Putamen (tissue), 1 donor: ENCODE measurements at regions not wholly inside any gene's neighbourhood (a gene's known extent, or its start where the extent isn't known, plus 50 kb on each side); places are given as distances from the start of the nearest gene placed in this dataset.

Source experiments
- DNase-seq: peaks from one replicate; pipeline ENCODE4 v3.0.0-alpha.2; 2016; ENCODE audit warnings: low spot score

DNA sequence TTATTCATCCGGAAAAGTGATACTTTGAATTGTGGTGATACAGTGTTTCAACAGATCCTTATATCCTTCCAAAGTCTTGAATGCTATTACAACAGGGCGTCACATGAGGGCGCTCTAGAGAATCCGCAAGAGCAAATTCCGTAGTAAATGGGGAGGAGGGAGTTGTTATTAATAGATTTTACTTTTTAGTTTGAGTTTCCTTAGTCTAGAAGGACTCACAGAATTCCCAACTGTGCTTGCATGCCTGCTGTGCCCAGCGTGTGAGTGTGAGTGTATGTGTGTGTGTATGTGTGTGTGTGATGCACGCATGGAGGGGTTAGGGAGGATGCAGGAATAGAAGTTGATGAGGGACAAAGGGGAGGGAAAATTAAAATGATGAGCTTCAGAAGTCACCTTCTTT is 375.3 kb downstream of the C12orf75 start:
- DNase-seq, result peak; percentile 57

DNA sequence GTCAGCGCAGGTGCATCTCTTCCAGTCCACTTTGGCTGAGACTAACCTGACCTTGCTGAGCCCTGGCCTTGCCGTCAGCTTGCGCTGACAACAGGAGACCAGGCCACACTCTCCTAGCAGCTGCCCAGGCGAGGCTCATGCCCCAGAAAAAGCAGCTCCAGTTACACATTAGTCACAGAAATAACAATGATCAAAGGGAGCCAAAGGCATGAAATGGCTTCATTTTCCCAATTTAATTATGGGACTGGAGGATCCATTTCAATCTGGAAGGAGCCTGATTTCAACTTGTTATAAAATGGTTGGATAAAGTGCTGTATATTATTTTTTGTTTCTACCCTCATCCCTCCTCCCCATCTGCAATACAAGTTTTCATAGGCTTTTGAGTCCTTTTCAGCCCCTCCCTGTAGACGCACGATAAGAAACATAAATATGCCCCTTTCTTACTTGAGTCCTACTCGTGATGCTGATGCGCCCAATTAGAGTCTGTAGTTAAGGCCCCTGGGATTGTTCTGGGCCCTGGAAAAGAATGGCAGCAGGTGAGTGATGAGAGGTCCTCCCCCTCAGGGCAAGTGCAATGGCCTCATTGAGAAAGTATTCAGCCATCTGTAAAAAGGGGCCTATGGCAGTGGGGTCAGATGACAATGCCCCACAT is 376.0 kb downstream of the C12orf75 start:
- no peak for DNase-seq

DNA sequence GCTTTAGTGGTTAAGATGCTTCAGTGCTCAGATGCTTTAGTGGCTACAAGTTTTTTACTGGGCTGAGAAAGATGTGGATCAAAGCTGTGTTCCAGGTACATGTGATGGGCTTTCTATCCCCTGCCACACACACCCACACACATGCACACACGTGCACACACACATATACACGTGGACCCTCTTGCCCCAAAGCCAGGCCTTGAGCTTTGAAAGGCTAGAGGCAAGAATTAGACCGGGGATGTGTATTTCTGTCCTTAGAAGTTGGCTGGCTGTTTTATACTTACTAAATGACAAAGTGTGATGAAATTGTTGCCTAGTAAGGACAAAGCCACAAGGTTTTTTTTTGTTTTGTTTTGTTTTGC is 376.5 kb downstream of the C12orf75 start:
- DNase-seq, result no peak

DNA sequence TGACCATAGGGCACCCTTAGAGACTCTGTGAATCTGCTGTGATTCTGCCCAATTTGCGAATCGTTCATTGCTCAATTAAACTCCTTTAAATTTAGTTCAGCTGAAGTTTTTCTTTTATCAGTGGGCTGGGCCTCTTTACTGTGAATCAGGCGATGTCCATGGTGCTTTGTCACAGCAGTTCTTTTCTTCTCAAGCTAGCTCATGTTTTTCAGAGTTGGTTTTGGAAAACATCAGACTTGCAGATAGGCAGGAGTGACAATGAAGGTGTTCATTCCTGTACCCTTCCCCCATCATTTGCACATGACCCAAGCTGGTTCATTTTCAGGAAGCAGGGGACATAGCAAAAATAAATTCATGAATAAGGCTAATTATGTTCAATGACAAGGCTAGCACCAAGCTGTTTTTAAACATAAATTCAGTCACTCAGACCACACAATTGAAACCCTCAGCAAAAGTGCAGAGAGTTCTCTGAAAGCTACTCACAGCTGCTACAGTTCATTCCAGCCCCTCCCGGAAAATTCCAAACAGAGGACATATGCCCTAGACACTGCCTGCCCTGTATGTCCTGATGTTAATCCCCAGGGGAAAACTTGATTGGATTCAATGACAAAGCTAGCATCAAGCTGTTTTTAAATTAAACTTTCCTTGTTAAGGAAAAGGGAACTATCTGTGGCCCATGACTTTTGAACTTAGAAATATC is 383.3 kb downstream of the C12orf75 start:
- no peak for DNase-seq

DNA sequence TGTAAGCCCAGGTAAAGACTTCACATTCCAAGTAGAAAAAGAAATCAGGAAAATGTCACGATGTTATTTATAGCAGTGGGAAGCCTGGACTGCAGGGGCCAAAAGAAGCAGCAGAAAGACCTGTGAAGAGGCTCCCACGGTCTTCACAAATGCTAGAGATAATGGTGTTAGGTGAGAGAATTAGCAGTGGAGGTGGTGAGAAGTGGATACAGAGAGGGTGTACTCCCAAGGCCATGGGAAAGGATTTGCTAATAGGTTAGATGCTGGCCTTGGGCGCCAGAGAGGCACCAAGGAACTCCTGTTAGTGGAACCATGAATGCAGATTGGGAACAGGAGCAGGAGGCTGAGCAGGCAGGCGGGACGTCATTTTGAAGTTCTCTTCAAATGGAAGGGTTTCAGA is 386.1 kb downstream of the C12orf75 start:
- DNase-seq, result no peak

DNA sequence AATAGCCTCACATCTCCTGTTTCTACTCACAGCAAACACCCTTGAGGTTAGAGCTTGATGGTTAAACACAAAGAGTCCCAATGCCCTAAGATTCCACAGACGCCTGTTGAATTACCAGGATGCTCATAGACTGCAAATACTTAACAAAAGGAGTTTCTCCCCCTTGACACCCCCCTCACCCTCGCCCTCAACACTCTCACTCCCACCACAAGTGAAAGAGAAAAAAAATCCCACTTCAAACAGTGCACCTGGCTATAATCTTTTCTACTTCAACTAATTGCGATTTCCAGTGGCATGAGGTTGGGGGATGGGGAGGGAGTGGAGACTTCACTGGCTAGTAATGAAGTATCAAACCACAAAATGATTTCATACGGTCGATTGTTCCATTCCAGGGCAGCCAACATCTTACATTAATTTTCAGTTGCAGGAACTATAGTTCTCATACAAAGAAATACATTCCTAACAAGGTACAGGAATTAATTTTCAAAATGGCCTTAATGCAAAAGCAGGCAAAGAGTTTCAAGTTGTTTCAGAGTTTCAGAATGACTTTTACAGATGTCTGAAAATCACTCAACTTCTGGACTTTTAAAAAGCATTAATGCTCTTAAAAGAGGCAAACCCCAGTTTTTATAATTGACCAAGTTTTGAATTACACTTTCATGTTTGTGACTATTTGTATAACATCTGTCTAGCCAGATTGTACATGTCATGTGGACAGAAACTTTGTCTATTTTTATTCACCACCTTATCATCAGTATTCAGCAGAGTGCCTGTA is 390.7 kb downstream of the C12orf75 start:
- no peak for DNase-seq

DNA sequence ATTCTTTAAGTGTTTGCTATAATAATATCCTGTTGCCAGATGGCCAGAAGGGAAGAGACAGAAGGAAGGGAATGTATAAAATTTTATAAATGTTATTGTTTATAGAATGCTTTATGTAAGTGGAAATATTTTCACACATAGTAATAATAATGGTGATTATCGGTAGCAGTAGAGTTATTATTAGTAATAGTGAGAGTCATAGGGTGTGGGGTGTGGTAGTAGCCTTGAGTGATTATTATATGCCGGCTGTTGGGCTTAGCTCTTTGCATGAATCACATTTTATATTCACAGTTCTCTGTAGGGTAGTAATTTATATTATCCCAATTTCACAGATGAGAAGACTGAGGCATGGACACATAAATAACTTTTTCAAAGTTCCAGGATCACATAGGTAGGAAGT is 391.4 kb downstream of the C12orf75 start:
- no peak for DNase-seq

DNA sequence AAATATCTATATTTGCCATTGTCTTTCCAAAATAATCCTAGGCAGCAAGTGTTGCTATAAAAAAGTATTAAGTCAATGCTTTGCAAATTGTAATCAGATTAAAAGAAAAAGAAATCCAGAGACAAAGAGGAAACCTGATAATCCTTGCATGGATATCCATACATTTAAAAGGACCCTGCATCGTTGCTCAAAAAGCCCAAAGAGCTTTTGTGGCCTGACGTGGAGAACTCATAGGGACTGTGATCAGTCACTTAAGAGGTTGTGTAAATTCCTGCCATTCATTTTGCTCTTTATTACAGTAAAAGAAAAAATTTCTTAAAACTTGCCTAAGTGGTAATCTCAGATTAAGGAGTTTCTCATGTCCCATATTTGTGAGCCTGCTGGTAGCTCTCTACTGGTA is 392.6 kb downstream of the C12orf75 start:
- no peak for DNase-seq

DNA sequence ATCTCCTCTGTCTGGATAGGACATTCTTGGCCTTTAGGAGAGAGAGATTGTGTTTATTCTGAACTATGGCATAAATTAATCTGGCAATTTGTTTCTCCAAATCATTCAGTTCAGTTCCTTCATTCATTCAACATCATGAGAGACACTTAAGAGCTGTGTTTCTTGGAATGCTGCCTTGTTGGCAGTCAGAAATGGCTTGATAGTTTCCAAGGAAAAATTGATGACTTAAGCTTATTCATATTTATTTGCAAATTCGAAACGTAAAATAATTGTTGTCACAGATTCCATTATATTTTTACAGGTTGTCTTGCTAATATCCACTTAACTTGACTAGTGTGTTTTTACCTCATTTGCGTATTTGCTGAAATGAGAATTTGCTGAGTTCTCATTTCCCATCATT is 393.0 kb downstream of the C12orf75 start:
- no peak for DNase-seq

DNA sequence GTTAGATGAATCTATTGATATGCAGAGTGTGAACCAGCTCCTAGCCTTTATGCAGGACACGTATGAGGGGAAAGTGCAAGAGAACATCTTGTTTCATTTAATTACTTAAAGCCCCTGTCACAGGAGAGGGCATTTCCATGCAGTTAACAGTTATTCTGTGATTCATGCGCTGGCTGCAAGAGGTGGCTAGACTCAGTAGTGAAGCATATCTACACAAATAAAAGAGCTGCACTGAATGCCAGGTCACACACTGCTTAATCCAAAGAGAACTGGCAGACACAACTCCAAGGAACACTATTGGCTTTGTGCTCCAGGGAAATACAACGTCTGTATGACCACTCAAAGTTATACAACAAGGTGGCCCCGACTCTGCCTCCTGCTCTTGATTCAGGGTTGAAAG is 394.1 kb downstream of the C12orf75 start:
- peak; percentile 79 for DNase-seq

DNA sequence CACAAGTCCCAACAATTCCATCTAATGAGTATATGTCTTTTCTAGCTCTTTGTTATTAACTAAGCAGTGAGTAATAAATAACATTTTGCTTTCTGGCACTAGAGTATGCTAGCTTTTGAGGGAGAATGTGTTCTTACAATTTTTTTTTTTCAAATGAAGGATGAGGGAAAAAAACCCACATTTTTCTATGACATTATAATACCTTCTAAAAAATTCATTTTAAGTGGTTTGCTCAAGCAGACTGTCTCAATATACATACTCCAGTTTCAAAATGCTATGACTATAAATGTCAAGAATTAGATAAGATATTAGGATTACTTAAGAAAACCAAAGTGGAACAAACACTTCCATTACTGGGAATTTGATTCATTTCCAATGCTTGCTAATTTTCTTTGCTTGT is 394.6 kb downstream of the C12orf75 start:
- DNase-seq, result no peak

DNA sequence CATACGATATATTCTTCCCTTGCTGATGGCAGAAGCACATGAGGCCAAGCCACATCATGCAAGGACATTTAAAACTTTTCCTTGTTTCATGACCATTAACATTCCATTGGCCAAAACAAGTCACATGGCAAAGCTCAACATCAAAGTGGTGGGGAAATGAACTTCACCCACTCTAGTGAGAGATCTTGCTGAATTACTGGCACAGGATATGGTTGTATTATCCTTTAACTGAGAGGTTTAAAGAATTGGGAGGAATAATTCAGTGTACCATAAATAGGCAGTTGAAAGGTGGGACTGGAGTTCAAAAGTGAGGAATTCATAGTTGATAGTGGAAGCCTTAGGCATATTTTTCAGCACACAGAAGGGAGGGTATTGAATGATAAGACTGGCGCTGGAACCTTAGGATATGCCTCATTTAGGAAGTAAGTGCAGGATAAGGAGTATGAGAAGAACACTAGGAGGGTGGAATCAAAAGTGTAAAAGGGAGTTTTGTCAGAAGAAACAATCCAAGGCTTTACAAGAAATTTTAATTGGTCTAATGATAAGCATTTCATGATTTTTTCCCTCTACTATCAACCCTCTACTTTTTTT is 398.8 kb downstream of the C12orf75 start:
- no peak for DNase-seq

DNA sequence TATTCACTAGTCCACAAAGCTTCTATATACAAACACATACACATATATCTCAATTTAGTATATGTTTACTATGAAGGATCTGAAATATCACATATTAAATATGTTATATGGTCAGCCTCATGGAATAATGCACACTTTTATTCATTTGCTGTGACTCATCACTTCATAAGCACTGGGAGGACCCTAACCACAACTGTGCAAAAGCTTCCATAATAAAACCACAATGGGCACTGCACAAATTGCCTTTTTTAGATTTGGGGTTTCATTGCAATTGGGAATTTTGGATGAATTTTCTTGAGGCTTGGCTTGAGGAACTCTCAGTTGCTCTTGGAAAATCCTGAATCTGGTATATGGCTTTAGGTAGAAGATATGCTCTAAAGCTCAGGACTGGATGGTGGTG is 399.4 kb downstream of the C12orf75 start:
- no peak for DNase-seq

DNA sequence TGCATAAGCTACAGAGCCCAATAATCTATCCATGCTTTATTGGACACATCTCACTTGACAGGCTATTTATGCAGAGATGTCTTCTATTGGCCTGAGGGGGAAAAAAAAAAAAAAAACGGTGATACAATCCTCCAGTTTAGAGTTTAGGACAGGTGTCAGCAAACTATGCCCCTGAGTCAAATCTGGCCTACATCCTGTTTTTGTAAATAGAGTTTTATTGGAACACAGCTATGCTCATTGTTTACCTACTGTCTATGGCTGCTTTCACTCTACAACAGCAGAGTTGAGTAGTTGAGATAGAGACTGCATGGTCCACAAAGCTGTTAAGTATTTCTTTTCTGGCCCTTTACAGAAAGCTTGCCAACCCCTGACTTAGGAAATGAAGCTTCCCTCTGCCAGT is 403.1 kb downstream of the C12orf75 start:
- no peak for DNase-seq

DNA sequence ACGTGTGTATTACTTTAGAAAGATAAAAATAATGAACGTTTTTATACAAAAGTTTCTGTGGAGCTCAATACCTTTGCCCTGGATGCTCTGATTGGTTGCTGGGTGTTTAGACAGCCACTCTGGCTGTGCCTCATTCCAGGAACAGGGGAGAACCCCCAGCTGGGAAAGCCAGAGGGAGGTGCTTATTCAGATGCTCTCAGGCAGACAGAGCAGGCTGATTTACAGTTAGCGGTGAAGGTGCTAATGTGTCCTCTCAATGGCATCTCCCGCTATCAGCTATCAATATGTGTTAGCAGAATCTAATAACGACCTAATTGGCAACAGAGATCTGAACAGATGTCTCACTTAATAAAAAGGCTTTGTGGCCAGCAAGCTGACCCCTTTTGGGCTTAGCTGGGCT is 402.3 kb downstream of the NUAK1 start:
- no peak for DNase-seq

DNA sequence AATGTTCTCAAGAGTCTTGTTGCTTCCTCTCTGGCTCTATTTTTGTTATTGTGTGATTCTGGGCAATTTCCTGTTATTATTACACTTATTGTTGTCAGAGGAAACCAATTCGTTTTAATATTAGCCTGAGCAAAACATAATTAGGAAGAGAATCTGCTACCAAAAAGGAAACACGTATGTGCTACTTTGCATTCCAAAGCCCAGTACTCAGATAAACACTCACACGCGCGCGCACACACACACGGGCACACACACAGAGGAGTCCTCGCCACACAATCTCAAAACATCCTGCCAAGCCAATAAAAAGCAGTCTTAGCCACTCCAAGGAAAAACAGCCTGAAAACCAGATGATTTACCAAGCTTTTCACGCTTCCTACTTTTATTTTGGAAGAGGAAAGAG is 400.7 kb downstream of the NUAK1 start:
- no peak for DNase-seq

DNA sequence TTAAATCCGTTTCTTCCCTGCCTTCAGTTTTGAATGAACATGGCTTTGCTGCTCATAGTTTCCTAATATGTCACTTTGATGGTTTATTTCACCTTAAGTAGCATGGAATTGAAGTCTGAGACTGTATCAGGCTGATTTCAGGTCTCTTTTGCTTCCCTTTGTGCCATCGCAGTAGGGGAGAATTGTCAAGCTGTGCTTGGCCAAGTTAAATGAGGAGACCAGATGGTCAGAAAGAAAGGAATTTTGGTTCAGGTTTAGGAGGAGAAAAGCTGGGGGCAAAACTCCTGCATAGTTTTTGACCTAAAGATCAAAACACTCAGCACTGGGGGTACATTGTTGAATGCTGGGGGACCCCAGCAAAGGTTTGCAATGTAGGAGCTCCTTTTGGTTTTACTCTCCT is 398.4 kb downstream of the NUAK1 start:
- DNase-seq, result no peak

DNA sequence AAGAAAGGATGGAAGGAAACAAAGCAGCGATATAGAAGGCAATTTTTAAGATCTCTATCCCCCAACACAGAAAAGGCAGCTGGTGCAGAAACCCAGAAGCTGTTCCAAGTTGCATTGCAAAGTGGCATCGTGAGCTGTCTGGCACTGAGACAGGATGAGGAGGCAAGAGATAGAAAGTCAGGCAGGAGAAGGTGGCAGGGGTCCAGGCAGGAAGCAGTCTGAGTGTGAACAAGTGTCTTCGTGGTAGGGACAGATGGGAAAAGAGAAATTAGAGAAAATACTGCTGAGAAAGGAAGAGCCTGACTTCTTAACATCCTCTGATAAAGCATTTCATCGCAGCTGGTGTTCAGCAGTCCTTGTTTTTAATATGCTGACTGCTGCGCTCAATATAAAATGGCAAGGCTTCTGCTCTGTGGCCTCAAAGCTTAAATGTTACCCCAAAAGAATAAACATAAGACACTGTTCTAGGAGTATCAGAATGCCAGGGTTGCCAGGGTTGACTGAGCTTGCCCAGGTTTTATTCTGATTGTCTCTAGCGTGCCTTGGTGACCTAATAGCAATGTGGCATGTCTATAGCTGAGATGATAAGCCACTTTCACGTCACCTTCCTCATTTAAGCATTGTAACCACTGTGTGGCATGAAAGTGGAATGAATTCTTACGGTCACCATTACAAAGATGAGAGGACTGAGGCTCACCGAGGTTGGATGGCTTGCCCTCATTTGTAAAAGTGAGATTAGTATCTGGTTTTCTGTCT is 397.6 kb downstream of the NUAK1 start:
- no peak for DNase-seq

DNA sequence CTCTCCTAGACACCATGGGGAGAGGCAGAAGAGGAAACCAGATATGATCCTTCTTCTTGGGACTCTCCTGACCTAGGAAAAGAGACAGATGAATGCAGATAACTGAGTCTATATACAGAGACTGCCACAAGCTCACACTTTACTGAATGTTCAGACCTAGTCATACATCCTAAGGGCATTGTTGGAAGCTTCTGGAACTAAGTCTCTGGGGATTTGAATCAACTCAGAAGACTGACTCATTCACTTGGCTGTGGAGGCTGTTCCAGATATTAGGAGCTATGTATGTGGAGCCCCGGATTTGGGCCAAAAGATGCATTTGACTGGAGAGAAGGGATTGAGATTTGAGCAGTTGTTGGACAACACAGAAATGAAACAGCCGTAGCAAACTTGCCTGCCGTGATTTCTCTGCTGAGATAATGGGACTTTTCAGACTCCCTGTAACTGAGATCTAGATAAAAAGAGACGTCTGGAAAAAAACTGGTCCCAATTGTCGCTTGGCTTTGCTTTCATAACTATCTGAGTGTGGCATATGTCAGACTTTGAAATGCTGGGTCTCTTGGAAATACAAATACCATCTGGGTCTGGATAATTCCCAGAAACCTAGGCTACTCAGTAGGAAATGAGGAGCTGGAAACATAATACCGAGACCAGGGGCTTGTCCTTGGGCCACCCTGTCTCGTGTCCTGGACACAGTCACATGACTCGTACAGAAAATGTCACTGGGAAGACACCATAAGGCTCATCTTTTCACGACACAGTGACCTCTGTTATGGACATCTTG is 396.8 kb downstream of the NUAK1 start:
- no peak for DNase-seq

DNA sequence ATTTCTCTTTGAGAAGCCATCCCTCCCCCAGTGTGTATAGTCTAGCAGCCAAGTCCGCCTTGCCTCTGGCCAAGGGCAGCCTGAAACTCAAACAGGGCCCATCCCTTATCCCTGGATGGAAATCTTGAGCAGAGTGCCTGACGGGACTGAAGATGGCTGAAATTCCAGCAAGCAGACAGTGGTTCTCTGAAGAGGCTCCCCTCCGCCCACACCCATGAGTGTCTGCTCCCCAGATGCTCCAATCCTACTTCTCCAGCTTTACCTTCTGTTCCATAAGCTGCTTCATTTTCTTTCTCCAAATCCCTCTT is 396.2 kb downstream of the NUAK1 start:
- no peak for DNase-seq

DNA sequence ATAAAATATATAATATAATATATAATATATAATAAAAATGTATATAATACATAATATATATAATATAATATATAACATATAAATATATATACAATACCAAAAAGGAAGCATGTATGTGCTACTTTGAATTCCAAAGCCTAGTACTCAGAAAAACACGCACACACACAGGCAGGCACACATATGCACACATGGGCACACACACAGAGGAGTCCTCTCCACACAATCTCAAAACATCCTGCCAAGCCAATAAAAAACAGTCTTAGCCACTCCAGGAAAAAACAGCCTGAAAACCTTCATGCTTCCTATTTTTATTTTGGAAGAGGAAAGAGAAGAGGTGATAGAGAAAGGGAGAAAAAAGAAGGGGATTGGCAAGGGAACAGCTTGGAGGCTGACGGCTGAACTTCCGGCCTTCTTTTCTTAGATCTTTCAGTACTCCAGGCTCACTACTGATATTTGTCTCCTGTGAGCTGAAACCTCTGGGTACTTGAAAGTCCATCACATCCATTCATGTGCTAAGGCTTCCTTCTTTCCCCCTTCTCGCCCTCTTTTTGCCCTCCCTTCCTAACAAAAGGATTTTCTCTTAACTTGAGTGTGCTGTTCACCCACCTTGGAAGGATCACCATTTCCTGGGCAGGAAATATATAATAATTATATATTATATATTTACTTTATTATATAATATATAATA is 394.2 kb downstream of the NUAK1 start:
- no peak for DNase-seq
